ENCODE measurements at regions not wholly inside any gene's neighbourhood (a gene's known extent, or its start where the extent isn't known, plus 50 kb on each side); places are given as distances from the start of the nearest gene placed in this dataset.

DNA sequence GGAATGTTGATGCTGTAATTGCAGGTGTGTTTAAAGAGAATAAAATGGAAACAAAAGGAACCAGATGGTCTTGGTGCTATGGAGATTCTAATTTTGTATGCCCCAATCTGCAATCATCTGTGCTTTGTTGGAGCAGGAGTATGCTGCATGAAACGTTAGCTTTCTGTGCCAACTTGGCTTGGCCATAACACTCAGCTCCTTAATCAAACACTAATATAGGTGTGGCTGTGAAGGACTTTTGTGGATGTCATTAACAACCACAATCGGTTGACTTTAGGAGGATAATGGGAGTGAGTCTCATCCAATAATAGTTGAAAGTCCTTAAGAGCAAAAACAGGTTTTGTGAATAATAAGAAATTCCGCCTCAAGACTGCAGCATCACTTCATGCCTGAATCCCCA, 399.2 kb downstream of the NLGN4X start:
- 47% methylated on average over 3 of the region's 3 CpGs for WGBS
- Histone ChIP-seq H3K4me3 (no peak overlapping the region), H3K4me1 (replicated peaks) (no peaks in the 10 kb centered on the region), H3K9me3 (no peaks in the 10 kb centered on the region), H3K27ac (no peak overlapping the region), H3K36me3 (no peaks in the 10 kb centered on the region), H3K27me3 (replicated peaks; ENCODE audit: insufficient read depth) (no peaks in the 10 kb centered on the region)
- no peak for DNase-seq (ENCODE audit: low spot score)
- intact Hi-C loops (cut with DNase I) = no loop called here
- TF ChIP-seq POLR2A (IDR thresholded peaks at IDR 0.05) (no peak), CTCF (IDR thresholded peaks at IDR 0.05) (no peak), POLR2AphosphoS5 (IDR thresholded peaks at IDR 0.05) (no peak)

- Histone ChIP-seq H3K27ac (no peak overlapping the region), H3K27me3 (replicated peaks; ENCODE audit: insufficient read depth) (no peaks in the 10 kb centered on the region), H3K9me3 (no peaks in the 10 kb centered on the region), H3K4me1 (replicated peaks) (no peaks in the 10 kb centered on the region), H3K36me3 (no peaks in the 10 kb centered on the region), H3K4me3 (no peak overlapping the region)
- no peak for DNase-seq (ENCODE audit: low spot score)
- TF ChIP-seq POLR2AphosphoS5 (IDR thresholded peaks at IDR 0.05) (no peak), CTCF (IDR thresholded peaks at IDR 0.05) (no peak), POLR2A (IDR thresholded peaks at IDR 0.05) (no peak)
- WGBS = 71% methylated on average over 6 of the region's 6 CpGs
- intact Hi-C loops (cut with DNase I) = no loop called here
Measured at GRCh38 chrX:5829060-5829459, 399.6 kb downstream of the NLGN4X start.

GRCh38 chrX:5823903-5824302, 404.8 kb downstream of the NLGN4X start:
- no peaks in the 10 kb centered on the region for H3K9me3 ChIP-seq
- DNase-seq (ENCODE audit: low spot score) = no peak
- no peaks in the 10 kb centered on the region for H3K27me3 ChIP-seq (replicated peaks; ENCODE audit: insufficient read depth)
- no peak overlapping the region for H3K4me3 ChIP-seq
- no peak overlapping the region for H3K27ac ChIP-seq
- WGBS = 23% methylated on average over 6 of the region's 6 CpGs
- TF ChIP-seq CTCF (IDR thresholded peaks at IDR 0.05) = no peak
- TF ChIP-seq POLR2AphosphoS5 (IDR thresholded peaks at IDR 0.05) = no peak
- TF ChIP-seq POLR2A (IDR thresholded peaks at IDR 0.05) = no peak
- no peaks in the 10 kb centered on the region for H3K4me1 ChIP-seq (replicated peaks)
- intact Hi-C loops (cut with DNase I) = no loop called here
- no peaks in the 10 kb centered on the region for H3K36me3 ChIP-seq

- Histone ChIP-seq H3K27ac (no peak overlapping the region), H3K4me3 (no peak overlapping the region), H3K4me1 (replicated peaks) (no peaks in the 10 kb centered on the region), H3K9me3 (no peaks in the 10 kb centered on the region), H3K27me3 (replicated peaks; ENCODE audit: insufficient read depth) (no peaks in the 10 kb centered on the region), H3K36me3 (no peaks in the 10 kb centered on the region)
- no peak for TF ChIP-seq POLR2A (IDR thresholded peaks at IDR 0.05)
- 46% methylated on average over 8 of the region's 8 CpGs for WGBS
- DNase-seq (ENCODE audit: low spot score) = no peak
- intact Hi-C loops (cut with DNase I) = no loop called here
Measured at GRCh38 chrX:5810636-5811035, 418.0 kb downstream of the NLGN4X start.

- Histone ChIP-seq H3K9me3 (no peaks in the 10 kb centered on the region), H3K4me3 (no peak overlapping the region), H3K27me3 (replicated peaks; ENCODE audit: insufficient read depth) (no peaks in the 10 kb centered on the region), H3K36me3 (no peaks in the 10 kb centered on the region), H3K4me1 (replicated peaks) (no peaks in the 10 kb centered on the region), H3K27ac (no peak overlapping the region)
- WGBS = 61% methylated on average over 2 of the region's 2 CpGs
- intact Hi-C loops (cut with DNase I) = no loop called here
- DNase-seq (ENCODE audit: low spot score) = no peak
- TF ChIP-seq POLR2A (IDR thresholded peaks at IDR 0.05) = no peak
Measured at GRCh38 chrX:5807181-5807580, 421.5 kb downstream of the NLGN4X start.

GRCh38 chrX:5802391-5802790, 426.3 kb downstream of the NLGN4X start:
- H3K36me3 ChIP-seq = no peaks in the 10 kb centered on the region
- no peaks in the 10 kb centered on the region for H3K27me3 ChIP-seq (replicated peaks; ENCODE audit: insufficient read depth)
- WGBS = 68% methylated on average over 1 of the region's 1 CpG
- no peak overlapping the region for H3K4me3 ChIP-seq
- no peaks in the 10 kb centered on the region for H3K4me1 ChIP-seq (replicated peaks)
- no peak overlapping the region for H3K27ac ChIP-seq
- intact Hi-C loops (cut with DNase I) = no loop called here
- no peak for TF ChIP-seq POLR2A (IDR thresholded peaks at IDR 0.05)
- TF ChIP-seq CTCF (IDR thresholded peaks at IDR 0.05) = no peak
- no peak for TF ChIP-seq POLR2AphosphoS5 (IDR thresholded peaks at IDR 0.05)
- H3K9me3 ChIP-seq = no peaks in the 10 kb centered on the region
- DNase-seq (ENCODE audit: low spot score) = no peak
